WTC11 (cell line): ENCODE measurements at regions not wholly inside any gene's neighbourhood (a gene's known extent, or its start where the extent isn't known, plus 50 kb on each side); places are given as distances from the start of the nearest gene placed in this dataset.

Source experiments
- NFYB ChIP-seq: sonication (generic); formaldehyde crosslinking; conservative IDR thresholded peaks from 2 replicates; pipeline ENCODE4 v1.8.0; 2022; ENCODE audit warnings: low read depth, missing genetic modification reagents
- SMAD4 ChIP-seq: sonication (generic); formaldehyde crosslinking; IDR thresholded peaks from 2 replicates; pipeline ENCODE4 v1.8.0; 2022; ENCODE audit warnings: mild to moderate bottlenecking, missing genetic modification reagents
- ZBTB21 ChIP-seq: sonication (generic); formaldehyde crosslinking; IDR thresholded peaks from 2 replicates; pipeline ENCODE4 v1.8.1; 2023; ENCODE audit warnings: mild to moderate bottlenecking, missing genetic modification reagents, borderline replicate concordance
- ZNF317 ChIP-seq: sonication (generic); formaldehyde crosslinking; IDR thresholded peaks from 2 replicates; pipeline ENCODE4 v1.8.1; 2023; ENCODE audit warnings: low read depth, mild to moderate bottlenecking, moderate library complexity, missing genetic modification reagents, borderline replicate concordance
- TF ChIP-seq, protein P1 (sequence below): fragments of 200-600 bp; IDR thresholded peaks from 2 replicates; pipeline ENCODE4 v1.8.0; 2022; ENCODE audit warnings: antibody characterized with exemption
- TF ChIP-seq, protein P2 (sequence below): sonication (generic); formaldehyde crosslinking; IDR thresholded peaks from 2 replicates; pipeline ENCODE4 v1.8.1; 2023; ENCODE audit warnings: mild to moderate bottlenecking, missing genetic modification reagents, moderate library complexity
- TF ChIP-seq, protein P3 (sequence below): sonication (generic); formaldehyde crosslinking; IDR thresholded peaks from 2 replicates; pipeline ENCODE4 v1.8.0; 2022; ENCODE audit warnings: mild to moderate bottlenecking, missing genetic modification reagents
- TF ChIP-seq, protein P4 (sequence below): sonication (generic); formaldehyde crosslinking; IDR thresholded peaks from 2 replicates; pipeline ENCODE4 v1.8.0; 2022; ENCODE audit warnings: mild to moderate bottlenecking, missing genetic modification reagents

DNA sequence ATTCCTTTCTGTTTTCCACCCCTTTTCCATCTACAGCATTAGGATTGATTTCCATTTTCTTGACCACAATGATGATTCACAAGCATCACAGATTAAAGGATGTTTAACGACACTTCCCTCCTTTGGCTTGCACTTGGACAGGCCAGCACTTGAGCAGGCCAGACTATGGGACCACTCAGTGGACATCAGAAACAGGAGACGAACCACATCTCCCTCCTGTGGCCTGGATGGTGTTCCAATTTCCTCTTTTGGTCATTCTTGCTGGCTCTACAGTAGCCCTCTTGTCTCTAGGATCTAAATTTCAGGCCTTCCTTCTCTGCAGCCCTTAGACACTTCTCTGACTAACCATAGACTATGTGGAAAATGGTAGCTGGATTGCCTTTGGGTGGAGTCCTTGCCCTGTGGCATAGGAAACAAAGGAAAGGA is 78.8 kb upstream of the BOC start:
- TF ChIP-seq, protein P1, sequence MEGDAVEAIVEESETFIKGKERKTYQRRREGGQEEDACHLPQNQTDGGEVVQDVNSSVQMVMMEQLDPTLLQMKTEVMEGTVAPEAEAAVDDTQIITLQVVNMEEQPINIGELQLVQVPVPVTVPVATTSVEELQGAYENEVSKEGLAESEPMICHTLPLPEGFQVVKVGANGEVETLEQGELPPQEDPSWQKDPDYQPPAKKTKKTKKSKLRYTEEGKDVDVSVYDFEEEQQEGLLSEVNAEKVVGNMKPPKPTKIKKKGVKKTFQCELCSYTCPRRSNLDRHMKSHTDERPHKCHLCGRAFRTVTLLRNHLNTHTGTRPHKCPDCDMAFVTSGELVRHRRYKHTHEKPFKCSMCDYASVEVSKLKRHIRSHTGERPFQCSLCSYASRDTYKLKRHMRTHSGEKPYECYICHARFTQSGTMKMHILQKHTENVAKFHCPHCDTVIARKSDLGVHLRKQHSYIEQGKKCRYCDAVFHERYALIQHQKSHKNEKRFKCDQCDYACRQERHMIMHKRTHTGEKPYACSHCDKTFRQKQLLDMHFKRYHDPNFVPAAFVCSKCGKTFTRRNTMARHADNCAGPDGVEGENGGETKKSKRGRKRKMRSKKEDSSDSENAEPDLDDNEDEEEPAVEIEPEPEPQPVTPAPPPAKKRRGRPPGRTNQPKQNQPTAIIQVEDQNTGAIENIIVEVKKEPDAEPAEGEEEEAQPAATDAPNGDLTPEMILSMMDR, result no peak
- TF ChIP-seq SMAD4 (CRISPR knock-in tag) (no peak), ZNF317 (CRISPR knock-in tag) (no peak), ZBTB21 (no peak), NFYB (CRISPR knock-in tag) (no peak)
- TF ChIP-seq, protein P2, sequence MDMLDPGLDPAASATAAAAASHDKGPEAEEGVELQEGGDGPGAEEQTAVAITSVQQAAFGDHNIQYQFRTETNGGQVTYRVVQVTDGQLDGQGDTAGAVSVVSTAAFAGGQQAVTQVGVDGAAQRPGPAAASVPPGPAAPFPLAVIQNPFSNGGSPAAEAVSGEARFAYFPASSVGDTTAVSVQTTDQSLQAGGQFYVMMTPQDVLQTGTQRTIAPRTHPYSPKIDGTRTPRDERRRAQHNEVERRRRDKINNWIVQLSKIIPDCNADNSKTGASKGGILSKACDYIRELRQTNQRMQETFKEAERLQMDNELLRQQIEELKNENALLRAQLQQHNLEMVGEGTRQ (CRISPR knock-in tag), result no peak
- TF ChIP-seq, protein P3, sequence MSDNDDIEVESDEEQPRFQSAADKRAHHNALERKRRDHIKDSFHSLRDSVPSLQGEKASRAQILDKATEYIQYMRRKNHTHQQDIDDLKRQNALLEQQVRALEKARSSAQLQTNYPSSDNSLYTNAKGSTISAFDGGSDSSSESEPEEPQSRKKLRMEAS (CRISPR knock-in tag), result no peak
- TF ChIP-seq, protein P4, sequence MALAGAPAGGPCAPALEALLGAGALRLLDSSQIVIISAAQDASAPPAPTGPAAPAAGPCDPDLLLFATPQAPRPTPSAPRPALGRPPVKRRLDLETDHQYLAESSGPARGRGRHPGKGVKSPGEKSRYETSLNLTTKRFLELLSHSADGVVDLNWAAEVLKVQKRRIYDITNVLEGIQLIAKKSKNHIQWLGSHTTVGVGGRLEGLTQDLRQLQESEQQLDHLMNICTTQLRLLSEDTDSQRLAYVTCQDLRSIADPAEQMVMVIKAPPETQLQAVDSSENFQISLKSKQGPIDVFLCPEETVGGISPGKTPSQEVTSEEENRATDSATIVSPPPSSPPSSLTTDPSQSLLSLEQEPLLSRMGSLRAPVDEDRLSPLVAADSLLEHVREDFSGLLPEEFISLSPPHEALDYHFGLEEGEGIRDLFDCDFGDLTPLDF (CRISPR knock-in tag), result no peak
